ENCODE measurements at regions not wholly inside any gene's neighbourhood (a gene's known extent, or its start where the extent isn't known, plus 50 kb on each side); places are given as distances from the start of the nearest gene placed in this dataset.

DNA sequence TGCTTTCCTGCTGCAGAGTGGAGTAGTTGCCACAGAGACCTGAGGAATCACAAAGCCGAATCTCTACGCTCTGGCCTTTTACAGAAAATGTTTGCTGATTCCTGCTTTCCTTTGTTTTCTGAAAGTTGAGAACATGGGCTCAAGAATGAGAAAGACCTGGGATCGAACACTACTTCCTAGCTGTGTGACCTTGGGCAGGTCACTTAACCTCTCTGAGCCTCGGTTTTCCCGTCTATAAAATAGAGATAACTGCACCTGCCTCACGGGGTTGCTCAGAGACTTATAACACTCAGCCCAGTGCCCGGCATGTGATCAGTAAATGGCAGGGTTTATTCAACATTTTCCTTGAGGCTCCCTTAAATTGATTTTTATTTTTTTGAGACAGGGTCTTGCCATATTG is 70.9 kb upstream of the ALX4 start:
- H3K27me3 Mint-ChIP-seq (ENCODE audit: insufficient read depth) = peaks cover 37% of the 10 kb centered on the region
- H3K36me3 Mint-ChIP-seq (ENCODE audit: low read depth) = no peaks in the 10 kb centered on the region
- DNase-seq = no peak
- H3K9me3 Mint-ChIP-seq = no peaks in the 10 kb centered on the region
- H3K4me3 Mint-ChIP-seq = no peak overlapping the region
- no peak overlapping the region for H3K27ac Mint-ChIP-seq
- H3K4me1 Mint-ChIP-seq (ENCODE audit: low read depth) = no peaks in the 10 kb centered on the region
- TF ChIP-seq CTCF (IDR thresholded peaks at IDR 0.05) = no peak

GRCh38 chr11:44381261-44381660 is 71.3 kb upstream of the ALX4 start:
- Mint-ChIP-seq H3K4me3 (no peak overlapping the region), H3K9me3 (no peaks in the 10 kb centered on the region), H3K4me1 (ENCODE audit: low read depth) (no peaks in the 10 kb centered on the region), H3K27me3 (ENCODE audit: insufficient read depth) (peaks cover 34% of the 10 kb centered on the region), H3K27ac (no peak overlapping the region), H3K36me3 (ENCODE audit: low read depth) (no peaks in the 10 kb centered on the region)
- no peak for TF ChIP-seq CTCF (IDR thresholded peaks at IDR 0.05)
- DNase-seq = no peak

- no peak for TF ChIP-seq CTCF (IDR thresholded peaks at IDR 0.05)
- H3K27me3 Mint-ChIP-seq (ENCODE audit: insufficient read depth) = peaks cover 37% of the 10 kb centered on the region
- H3K36me3 Mint-ChIP-seq (ENCODE audit: low read depth) = no peaks in the 10 kb centered on the region
- no peaks in the 10 kb centered on the region for H3K4me1 Mint-ChIP-seq (ENCODE audit: low read depth)
- H3K27ac Mint-ChIP-seq = no peak overlapping the region
- no peaks in the 10 kb centered on the region for H3K9me3 Mint-ChIP-seq
- no peak overlapping the region for H3K4me3 Mint-ChIP-seq
- DNase-seq = no peak
These were observed 72.2 kb upstream of the ALX4 start for GRCh38 chr11:44382118-44382517.

- Mint-ChIP-seq H3K36me3 (ENCODE audit: low read depth) (no peaks in the 10 kb centered on the region), H3K9me3 (no peaks in the 10 kb centered on the region), H3K4me3 (no peak overlapping the region), H3K27ac (no peak overlapping the region), H3K4me1 (ENCODE audit: low read depth) (no peaks in the 10 kb centered on the region), H3K27me3 (ENCODE audit: insufficient read depth) (peaks cover 40% of the 10 kb centered on the region)
- no peak for DNase-seq
- no peak for TF ChIP-seq CTCF (IDR thresholded peaks at IDR 0.05)
These were observed 72.8 kb upstream of the ALX4 start for GRCh38 chr11:44382656-44383240.

DNA sequence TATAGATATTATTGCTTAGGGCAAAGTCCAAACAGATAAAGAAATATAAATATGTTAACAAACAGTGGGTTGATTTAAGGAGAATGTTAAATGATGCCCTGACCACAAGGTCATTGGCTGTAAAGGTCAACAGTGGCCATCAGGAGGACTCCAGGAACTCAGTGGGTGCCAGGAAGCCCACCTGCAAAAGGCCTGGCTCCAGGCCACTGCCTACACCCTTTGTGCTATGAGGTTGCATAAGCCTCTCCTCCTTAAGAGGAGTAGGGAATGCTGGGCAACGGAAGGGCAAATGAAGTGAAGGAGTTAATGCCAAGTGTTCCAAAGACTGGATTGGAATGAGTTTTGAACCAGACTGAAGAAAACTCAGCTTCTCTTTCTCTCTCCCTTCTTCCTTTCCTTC is 73.3 kb upstream of the ALX4 start:
- H3K9me3 Mint-ChIP-seq = no peaks in the 10 kb centered on the region
- no peaks in the 10 kb centered on the region for H3K4me1 Mint-ChIP-seq (ENCODE audit: low read depth)
- H3K27ac Mint-ChIP-seq = no peak overlapping the region
- no peak for TF ChIP-seq CTCF (IDR thresholded peaks at IDR 0.05)
- peaks cover 38% of the 10 kb centered on the region for H3K27me3 Mint-ChIP-seq (ENCODE audit: insufficient read depth)
- no peak overlapping the region for H3K4me3 Mint-ChIP-seq
- DNase-seq = no peak
- H3K36me3 Mint-ChIP-seq (ENCODE audit: low read depth) = no peaks in the 10 kb centered on the region

DNA sequence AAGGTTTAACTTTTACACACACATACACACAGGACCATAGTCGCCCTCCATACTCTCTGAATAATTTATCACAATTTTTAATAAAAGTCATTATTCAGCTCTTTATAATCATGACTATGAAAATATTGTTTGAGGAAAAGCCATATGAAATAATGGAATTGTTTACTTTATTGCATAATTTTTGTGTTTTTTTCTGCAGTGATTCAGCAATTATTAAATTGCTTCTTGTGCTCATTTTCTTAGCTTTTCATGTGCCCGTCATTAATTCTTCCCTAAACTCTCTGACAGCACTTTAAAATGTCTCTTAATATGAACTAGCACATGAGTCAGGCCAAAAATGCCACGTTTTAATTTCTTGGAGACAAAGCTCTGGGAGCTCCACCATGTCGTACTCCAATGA is 77.5 kb upstream of the ALX4 start:
- peaks cover 8% of the 10 kb centered on the region for H3K9me3 Mint-ChIP-seq
- H3K4me1 Mint-ChIP-seq (ENCODE audit: low read depth) = no peaks in the 10 kb centered on the region
- DNase-seq = no peak
- no peak overlapping the region for H3K27ac Mint-ChIP-seq
- no peak overlapping the region for H3K4me3 Mint-ChIP-seq
- no peaks in the 10 kb centered on the region for H3K36me3 Mint-ChIP-seq (ENCODE audit: low read depth)
- peaks cover 33% of the 10 kb centered on the region for H3K27me3 Mint-ChIP-seq (ENCODE audit: insufficient read depth)
- no peak for TF ChIP-seq CTCF (IDR thresholded peaks at IDR 0.05)

All from HFFc6 (cell line).